NCI-H748 treated with DMSO at 0.1 percent for 48 hours (cell line): ENCODE measurements at regions not wholly inside any gene's neighbourhood (a gene's known extent, or its start where the extent isn't known, plus 50 kb on each side); places are given as distances from the start of the nearest gene placed in this dataset.
"Not testable (repeated sequence)": the region's sequence is repeated elsewhere in the genome, so short reads cannot be mapped to it uniquely, and the experiment has no call there.

Source experiments
- DNase-seq: peaks from one replicate; lab custom pipeline; 2025; lab: John Stamatoyannopoulos, UW

DNA sequence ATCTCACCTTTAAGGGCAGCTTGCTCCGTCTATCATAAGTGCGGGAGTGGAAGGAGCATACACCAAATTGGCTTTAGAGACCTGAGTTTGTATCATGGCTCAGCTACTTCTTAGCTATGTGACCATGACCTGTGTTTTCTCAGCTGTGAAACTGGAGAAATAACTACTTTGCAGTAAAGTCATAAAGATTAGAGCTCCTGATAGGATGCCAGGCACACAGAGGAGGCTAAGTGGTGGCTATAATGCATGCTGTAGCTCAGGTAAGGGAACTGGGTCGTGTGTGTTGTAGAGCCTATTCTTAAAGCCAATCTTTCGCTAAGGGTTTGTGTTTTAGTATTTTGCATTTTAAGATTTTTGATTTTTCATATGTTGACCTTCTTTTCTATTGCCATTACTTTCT lies 451.5 kb upstream of the MAN1A1 start:
- no peak for DNase-seq

DNA sequence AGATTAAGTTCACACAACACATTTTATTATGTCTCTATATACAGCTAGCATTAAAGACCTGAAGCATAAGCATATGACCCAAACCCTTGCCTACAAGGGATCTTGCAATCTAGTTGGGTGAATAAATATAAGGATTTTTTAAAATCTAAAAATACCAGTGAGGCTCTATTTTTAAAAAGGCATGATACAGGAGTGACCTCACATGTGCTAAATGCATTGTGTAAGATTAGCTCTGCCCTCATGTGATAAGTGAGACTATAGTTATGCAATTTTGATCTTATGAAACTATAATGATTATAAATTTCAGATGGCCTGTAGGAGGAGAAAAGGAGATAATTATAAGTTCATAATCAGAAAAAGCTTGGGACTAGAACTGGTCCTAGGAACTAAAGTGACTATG lies 451.0 kb upstream of the MAN1A1 start:
- DNase-seq: no peak

DNA sequence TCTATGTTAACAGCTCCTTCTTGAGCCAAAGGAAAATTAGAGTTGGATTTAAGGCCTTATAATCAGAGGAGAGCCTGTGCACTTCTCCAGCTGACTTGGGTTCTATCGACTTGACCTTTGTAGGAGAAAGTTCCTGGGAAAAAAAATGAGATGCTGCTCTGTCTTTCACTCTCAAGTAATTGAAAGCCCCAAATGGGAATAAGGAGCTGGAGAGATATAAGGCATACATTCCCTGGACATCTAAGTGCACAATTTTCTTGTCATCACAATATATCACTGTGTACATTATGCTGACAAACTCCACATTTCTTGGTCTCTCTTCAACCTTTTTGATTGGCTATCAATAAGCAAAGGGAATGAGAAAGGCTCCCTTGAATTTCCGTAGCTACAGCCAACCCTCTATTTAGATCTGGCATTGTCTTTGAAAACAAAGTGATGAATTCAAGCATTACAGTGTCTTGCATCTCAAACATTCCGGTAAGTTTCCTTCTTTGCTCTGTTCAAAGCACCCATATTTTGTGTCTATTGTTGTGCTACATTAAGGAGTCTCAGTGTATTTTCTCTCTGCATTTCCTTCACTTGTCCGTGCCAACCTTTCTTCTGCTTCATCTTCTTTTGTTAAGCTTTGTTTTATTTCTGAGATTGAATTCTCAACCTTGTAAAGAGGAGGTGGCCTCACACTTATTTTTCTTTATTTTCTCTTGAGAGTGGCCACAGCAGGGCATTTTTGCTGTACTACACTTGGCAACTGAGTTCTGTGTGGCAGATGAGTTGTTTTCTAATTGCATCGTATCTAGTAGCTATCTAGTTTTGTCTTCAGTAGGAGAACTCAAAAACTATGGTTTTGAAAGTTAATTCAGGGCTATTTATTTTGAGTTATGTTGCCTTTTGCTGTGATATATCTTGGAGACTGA lies 450.3 kb upstream of the MAN1A1 start:
- no peak for DNase-seq

DNA sequence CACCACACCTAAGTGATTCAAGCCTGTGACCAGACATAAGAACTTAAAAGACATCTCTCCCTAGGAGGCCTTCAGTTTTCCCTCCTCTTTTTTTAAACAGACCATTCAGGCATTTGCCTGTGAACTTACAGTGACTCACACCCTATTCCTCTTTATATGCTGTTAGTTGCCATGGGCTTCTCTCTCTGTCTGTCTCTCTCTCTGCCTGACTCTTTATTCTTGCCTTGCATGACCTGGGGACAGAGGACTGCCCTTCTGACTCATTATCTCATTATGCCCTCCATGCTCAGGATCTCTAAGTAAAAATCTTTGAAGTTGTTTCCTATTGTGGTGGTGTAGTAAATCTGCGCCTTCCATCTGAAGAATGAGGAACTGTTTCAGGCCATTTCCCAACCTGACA lies 442.2 kb upstream of the MAN1A1 start:
- no peak for DNase-seq

DNA sequence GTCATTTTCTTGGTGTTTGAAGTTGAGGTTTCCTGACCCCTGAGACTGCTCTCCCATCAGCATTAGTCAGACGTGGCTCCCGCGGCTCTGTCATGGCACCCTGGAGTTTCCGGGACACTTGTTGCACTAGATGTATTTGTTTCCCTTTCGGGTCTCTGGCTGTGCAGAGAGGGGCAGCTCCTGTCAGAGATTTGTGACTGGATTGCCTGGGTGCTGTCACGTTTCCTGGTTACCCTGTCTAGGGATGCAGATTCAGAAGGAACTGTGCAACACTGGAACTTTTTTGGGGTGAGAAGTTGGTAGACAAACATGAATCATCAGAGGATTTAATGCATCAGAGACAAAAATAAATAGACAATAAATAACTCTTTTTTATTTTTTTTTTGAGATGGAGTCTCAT lies 431.8 kb upstream of the MAN1A1 start:
- no peak for DNase-seq

DNA sequence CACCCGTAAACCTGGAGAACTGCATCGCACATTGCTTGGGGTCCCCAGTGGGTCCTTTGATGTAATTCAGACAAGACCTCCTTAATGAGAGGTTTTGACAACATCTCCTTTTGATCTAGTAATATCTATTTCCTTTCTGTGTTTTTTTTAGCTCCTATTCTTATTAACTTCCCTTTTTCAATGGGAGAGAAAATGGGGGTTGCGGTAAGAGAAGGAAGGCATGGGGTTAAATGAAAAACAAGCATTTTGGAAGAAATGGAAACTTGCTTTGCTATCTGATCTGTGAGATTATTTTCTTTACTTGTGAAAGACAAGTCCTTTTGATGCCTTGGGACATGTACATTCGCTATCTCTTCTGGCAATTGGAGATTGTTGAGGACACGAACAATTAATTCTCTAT lies 418.6 kb upstream of the MAN1A1 start:
- DNase-seq: no peak

DNA sequence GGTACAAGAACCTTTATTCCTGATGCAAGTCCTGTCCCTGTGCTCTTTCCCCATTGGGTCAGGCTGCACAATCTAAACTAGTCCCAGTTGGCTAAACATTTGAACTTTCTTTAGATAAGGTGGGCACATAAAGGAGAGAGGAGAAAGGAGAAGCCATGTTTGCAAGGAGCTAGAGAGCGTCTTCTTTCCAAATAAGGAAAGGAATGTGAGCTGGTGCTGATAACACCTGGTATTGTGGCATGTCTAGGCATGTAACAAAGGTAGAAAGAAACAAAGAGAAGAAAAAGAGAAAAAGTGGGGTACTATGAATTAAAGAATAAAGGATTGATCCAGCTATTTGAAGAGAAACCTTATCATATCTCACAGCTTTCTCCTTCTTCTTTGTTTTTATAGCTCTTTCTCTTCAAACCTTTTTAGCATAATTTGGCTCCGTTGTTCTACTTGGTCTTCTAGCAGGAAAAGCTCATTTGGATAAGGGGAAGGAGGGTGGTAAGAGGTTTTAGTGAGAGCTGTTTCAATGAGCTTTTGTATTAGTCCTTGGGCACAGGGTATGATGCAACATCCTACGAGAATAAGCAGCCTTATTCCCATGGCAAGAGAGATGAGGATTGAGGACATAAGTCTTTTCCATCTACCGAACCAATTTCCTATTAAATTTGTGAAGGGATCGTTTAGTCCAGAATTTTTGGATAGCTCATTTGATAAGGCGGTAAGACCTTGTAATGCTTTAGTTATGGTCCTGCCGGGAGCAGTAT lies 415.5 kb upstream of the MAN1A1 start:
- DNase-seq: no peak

DNA sequence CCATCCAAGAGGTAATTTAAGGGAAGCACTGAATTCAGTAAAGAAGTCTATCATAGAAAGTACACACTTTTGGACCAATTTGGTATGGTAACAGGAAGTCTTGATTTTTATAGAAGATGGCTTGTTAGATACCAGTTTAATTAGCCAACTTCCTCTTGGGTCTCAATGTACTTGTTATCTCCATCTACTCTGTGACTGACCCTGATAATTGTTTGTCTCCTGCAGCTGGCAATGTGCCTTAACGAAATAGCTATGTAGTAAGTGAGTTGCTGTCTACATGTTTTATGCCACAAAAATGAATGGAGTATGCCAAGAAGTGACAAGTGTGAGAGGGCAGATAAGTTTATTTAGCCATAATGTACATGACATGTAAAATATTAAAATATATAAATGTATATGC lies 410.5 kb upstream of the MAN1A1 start:
- no peak for DNase-seq

DNA sequence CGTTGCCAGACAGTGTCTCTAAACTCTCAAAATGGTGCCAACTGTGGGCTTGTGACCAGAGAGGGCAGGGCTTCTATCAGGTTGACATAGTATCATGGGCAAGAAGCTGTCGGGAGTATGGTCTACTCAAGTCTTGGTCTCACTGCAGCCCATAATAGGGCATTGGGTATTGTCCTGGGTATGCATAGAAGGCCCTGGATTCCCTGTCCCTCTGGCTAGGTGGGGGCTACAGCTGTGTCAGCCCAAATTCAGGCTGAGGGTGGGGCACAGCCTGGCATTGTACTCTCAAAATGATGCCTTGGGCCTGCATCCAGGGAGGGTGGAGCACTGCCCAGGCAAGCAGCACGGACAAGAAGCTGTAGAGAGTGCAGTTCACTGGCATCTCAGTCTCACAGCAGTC lies 408.8 kb upstream of the MAN1A1 start:
- DNase-seq: no peak

DNA sequence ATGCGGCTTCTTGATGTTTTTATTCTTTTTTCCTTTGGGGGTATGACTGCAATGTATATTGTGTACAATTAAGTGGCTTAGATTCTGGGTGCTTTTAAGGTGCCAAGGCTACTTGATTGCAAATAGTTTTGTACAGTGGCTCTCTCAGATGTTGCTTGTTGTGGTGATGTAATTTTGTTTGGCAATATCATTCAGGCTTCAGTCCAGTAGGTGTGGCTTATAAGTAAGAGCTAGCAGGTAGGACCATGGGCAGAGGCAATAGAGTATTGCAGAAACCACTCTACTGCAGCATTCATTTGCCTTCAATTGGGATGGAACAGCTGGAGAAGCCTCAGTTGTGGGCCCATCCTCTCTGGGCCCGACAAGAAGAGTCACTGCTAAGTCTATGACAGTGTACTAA lies 407.9 kb upstream of the MAN1A1 start:
- DNase-seq: no peak

DNA sequence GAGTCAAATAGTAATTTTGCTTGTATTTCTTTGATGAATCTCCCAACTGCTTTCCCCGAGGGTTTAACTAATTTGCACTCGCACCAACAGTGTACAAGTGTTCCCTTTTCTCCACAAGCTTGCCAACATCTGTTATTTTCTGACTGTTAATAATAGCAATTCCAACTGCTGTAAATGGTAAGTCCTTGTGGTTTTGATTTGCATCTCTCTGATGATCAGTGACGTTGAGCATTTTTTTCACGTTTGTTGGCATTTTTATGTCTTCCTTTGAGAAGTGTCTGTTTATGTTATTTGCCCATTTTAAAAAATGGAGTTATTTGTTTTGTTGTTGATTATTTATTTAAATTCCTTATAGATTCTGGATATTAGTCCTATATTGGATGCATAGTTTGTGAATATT lies 399.8 kb upstream of the MAN1A1 start:
- DNase-seq: no peak

DNA sequence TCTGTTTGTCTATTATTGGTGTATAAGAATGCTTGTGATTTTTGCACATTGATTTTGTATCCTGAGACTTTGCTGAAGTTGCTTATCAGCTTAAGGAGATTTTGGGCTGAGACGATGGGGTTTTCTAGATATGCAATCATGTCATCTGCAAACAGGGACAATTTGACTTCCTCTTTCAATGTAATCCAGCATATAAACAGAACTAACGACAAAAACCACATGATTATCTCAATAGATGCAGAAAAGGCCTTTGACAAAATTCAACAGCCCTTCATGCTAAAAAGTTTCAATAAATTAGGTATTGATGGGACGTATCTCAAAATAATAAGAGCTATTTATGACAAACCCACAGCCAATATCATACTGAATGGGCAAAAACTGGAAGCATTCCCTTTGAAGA lies 399.0 kb upstream of the MAN1A1 start:
- not testable (repeated sequence) for DNase-seq

DNA sequence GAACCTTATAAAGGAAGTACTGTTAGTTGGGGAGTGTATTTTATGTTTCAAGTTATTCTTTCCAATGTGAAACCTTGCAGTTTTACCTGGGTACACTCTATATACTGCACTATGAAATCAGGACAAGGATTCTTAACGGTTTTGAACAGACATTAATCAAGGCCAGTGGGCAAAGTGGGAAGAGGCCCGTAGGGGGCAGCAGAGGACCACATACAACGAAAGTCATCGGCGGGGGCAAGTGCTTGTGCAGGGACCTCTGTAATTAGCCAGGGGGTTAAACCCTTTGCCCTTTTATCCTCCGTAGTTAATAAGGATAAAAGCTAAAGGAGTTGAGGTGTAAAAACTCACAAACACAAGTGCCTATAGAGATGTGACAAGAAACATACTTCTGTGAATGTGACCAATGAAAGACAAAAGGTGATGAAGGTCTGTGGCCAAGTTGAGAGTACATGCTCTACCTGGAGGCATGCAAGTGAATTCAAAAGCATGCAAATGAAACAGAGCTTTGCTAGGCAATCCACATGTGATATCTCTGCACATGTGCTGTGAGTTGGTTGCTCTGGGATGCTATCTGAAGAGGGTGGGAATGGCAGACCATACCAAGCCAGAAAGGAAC lies 392.7 kb upstream of the MAN1A1 start:
- DNase-seq: peak; percentile 68

DNA sequence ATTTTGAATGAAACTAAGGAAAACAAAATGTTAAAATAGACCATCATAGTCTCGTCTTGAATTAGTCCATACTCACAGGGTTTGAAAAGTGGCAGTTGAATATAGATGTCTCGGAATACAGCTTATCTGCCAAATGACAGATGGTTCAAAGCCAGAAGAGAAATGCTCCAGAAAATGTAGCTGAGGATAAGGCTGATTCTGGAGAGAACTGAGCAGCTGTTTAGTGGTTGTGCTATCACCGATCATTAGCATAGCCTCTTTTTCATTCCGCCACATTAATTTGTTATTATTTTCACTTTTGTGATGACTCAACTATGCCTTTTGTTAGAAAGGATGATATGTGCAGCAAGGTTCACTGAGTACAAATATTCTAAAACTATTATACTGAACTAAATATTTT lies 390.2 kb upstream of the MAN1A1 start:
- DNase-seq: no peak

DNA sequence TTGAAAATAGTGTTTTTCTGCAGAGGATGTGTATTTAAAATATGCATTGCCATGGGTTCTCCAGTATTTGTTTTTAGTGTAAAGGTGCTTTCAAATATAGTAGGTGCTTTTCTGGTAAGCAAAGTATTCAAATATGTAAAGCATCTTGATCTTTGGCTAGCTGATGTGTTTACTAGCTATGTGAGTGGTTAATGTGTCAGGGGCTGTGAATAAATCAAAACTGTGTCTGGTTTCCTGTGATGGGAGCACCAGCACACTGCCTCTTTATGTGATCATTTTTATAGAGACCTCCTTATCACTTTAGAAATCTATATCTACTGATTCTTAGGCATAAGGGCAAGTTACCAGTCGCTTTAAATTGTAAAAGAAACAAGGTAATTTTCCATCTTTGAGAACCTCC lies 388.9 kb upstream of the MAN1A1 start:
- no peak for DNase-seq

DNA sequence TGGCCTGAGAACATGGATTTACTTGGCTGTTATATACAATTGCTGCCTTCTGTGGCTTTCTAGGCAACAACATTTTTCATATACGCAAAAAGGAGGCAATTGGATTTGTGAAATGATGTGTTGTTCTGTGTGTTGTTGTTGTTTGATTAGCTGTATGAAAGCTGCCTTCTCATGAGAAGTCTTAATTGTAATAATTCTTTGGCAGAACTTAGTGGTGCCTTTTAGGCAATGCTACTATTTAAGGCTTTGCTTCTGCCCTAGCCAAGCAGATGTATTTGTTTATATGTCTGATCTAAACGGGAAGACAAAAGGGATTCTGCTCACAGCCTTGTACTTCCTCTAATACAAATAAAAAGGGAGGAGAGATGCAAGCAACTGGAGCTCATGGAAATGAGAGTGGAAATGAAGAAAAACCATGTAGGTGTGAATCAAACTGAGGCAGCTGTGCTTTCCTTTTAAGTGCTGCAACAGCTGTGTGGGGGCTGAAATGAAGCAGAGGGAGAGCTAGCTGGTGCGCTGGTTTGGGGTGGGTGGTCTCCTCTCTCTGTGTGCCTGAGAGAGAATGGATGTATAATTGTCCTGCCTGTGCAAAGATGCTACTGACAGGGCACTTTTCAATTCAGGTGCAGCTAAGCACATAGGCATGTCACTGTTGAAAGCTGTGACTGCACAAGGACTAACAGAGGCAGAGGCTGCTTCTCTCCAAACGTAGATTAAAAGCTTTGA lies 386.9 kb upstream of the MAN1A1 start:
- no peak for DNase-seq

DNA sequence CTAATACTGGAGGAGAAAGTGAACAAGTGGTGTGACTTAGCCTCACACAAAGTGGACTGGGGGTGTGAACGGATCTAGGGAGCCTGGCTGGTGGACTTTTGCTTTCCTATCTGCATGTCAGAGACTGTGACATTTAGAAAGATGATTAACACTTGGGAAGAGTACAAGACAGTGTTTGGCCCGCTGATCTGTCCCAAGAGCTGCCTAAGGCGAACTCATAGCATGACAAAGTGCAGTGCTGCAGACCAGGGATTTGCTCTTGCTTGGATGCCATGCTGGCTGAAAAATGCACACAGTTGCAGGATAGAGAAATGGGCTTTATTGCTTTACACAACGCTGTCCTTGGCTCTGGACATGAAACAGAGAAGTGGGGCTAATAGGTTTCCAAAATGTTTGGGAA lies 386.0 kb upstream of the MAN1A1 start:
- DNase-seq: no peak

DNA sequence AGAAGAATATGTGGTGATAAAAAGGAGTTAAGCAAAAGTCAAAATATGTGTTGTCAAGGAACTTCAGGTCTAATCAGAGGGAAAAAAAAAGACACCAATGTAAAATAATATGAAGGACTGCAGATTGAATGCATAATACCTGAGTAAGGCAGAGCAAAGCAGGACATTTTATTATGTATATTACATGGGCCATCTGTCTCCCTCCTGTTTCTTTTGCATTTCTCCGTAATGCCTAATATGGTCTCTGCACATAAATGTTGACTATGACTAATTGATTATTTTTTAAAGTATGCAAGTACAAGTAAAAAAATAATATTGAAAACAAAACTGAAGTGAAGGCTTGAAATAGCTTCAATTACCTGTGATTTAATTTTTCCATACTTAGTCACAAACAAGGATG lies 384.7 kb upstream of the MAN1A1 start:
- DNase-seq: no peak

DNA sequence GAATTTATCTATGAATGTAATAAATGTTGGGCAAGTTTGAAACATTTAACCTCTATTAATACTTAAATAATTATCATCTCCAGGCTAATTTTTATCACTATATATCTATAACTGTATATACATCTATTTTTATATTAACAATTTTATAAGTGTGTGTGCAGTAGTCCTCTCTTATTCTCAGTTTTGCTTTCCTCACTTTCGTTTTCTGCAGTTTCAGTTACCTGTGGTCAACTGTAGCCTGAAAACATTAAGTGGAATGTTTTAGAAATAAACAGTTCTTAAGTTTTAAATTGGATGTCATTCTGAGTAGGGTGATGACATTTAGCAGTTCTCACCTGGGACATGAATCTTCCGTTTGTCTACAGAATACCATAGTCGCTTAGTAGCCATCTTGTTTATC lies 379.4 kb upstream of the MAN1A1 start:
- DNase-seq: no peak

DNA sequence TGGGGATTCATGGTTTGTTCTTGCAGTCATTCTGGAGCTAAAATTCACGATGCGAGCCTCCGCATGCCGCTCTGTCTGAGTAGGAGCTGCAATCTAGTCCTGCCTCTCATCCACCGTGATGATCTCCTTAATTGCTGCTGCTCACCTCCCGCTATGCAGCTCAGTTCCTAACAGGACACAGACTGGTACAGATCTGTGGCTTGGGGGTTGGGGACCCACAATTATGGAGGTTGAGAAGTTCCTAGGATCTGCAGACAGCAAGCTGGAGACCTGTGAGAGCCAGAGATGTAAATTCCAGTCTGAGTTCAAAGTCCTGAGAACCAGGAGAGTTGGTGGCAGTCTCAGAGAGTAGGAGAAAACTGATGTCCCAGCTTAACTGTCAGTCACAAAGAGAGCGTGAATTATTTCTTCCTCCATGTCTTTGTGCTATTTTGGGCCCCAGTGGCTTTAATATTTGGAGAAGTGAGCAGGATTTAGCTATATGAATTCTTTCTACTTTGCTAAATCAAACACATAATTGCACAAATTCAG lies 378.7 kb upstream of the MAN1A1 start:
- no peak for DNase-seq

DNA sequence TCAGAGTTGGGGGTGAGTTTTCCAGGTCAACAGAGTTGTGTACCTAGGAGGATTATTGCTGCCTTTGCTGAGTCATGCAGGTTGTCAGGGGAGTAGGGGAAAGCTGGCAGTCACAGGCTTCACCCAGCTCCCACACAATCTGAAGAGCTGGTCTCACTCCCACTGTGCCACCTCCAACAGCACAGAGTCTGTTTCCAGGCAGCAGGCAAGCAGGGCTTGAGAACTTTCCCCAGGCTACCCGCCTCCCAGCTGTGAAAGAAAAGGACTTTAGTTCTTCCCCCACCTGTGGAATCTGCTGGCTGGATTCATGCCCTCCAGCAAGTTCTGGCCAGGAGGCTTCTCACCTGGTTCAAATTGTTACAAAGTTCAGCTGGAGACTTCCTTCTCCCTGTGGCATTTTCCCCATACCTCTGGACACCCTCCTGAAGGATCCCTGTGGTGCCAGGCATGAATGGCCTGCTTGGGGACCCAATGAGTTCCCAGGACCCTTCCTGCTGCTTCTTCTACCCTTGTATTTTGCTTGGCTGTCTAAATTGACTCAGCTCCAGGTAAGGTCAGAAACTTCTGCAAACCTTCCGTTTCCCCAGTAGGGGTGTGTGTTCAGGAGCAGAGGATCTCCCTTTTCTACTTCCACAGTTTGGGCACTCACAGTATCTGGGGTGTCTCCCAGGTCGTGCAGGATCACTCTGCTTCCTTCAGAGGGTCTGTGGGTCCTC lies 378.1 kb upstream of the MAN1A1 start:
- no peak for DNase-seq
